ENCODE measurements at regions not wholly inside any gene's neighbourhood (a gene's known extent, or its start where the extent isn't known, plus 50 kb on each side); places are given as distances from the start of the nearest gene placed in this dataset.

DNA sequence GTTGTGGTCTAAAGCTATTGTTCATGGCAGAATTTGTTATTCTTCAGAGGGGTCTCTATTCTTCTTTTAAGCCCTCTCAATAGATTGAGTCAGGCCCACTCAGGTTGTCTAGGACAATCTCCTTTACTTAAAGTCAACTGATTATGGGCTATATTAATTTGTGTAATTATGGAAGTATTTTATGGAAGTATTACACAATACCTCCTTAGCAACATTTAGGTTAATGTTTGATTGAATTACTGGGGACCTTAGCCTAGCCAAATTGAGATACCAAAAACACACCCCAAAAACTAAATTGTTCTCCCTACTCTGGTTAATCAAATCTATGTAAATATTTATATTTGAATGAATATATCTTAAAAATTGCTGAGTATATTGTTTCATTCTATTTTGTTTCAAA lies 347.1 kb upstream of the GRIN3A start:
- TF ChIP-seq EP300 (IDR thresholded peaks at IDR 0.05) (no peak), CTCF (IDR thresholded peaks at IDR 0.05) (no peak), POLR2AphosphoS5 (IDR thresholded peaks at IDR 0.05) (no peak)
